PC-3 (cell line): ENCODE measurements at regions not wholly inside any gene's neighbourhood (a gene's known extent, or its start where the extent isn't known, plus 50 kb on each side); places are given as distances from the start of the nearest gene placed in this dataset.

ENCODE experiments used
- ATAC-seq: fragments of 200-7000 bp; cut with Tn5 transposase; 2 replicates; pipeline ENCODE4 v1.9.1; 2020; ENCODE audit warnings: mild to moderate bottlenecking, moderate library complexity
- BruUV-seq: library from RNA; stranded (reverse); fragments of 400-500 nt; replicated peaks from 2 replicates; lab custom pipeline; 2021; lab: Mats Ljungman, UMichigan
- CTCF ChIA-PET: fragments of 300-600 bp; sonication (Branson Sonifier 250); formaldehyde crosslinking; loops from one replicate; lab custom pipeline; 2022; ENCODE audit warnings: antibody characterized with exemption; lab: Charles Lee
- POLR2A ChIA-PET: fragments of 300-600 bp; sonication (Branson Sonifier 250); formaldehyde crosslinking; loops from one replicate; lab custom pipeline; 2022; ENCODE audit warnings: antibody characterized with exemption; ENCODE audit not compliant: unreplicated experiment; lab: Charles Lee
- DNase-seq: peaks from one replicate; pipeline ENCODE4 v3.0.0-alpha.2; 2015
- H2AFZ ChIP-seq: fragments of 300-600 bp; sonication (generic); 2 replicates; pipeline ENCODE4 v1.6.0; 2016; ENCODE audit warnings: antibody characterized with exemption, low read length
- H3F3A ChIP-seq: fragments of 300-600 bp; sonication (generic); one replicate; pipeline ENCODE4 v1.6.0; 2017; ENCODE audit warnings: antibody characterized with exemption, low read length, control low read depth, mild to moderate bottlenecking; ENCODE audit not compliant: unreplicated experiment
- H3K27ac ChIP-seq: fragments of 300-600 bp; sonication (generic); 2 replicates; pipeline ENCODE4 v1.5.1; 2016; ENCODE audit warnings: mild to moderate bottlenecking, low read length
- H3K27me3 ChIP-seq: fragments of 300-600 bp; sonication (generic); 2 replicates; pipeline ENCODE4 v1.6.1; 2016; ENCODE audit warnings: low read length, mixed read lengths
- H3K36me3 ChIP-seq: fragments of 300-600 bp; sonication (generic); 2 replicates; pipeline ENCODE4 v1.6.1; 2016; ENCODE audit warnings: low read depth, mixed run types, low read length, mixed read lengths
- H3K4me1 ChIP-seq: fragments of 300-600 bp; sonication (generic); 2 replicates; pipeline ENCODE4 v1.5.1; 2016; ENCODE audit warnings: low read length; ENCODE audit not compliant: insufficient read depth
- H3K4me2 ChIP-seq: fragments of 300-600 bp; sonication (generic); 2 replicates; pipeline ENCODE4 v1.6.0; 2016; ENCODE audit warnings: low read length
- H3K4me3 ChIP-seq: fragments of 300-600 bp; sonication (generic); 2 replicates; pipeline ENCODE4 v1.5.1; 2016; ENCODE audit warnings: mild to moderate bottlenecking, low read length, mixed read lengths
- H3K79me2 ChIP-seq: fragments of 300-600 bp; sonication (generic); 2 replicates; pipeline ENCODE4 v1.6.1; 2017; ENCODE audit warnings: low read length, mixed read lengths
- H3K9ac ChIP-seq: fragments of 300-600 bp; sonication (generic); 2 replicates; pipeline ENCODE4 v1.6.0; 2016; ENCODE audit warnings: mild to moderate bottlenecking, low read length
- H3K9me2 ChIP-seq: fragments of 300-600 bp; sonication (generic); replicated peaks from 2 replicates; pipeline ENCODE4 v1.6.1; 2016; ENCODE audit warnings: mixed run types, low read length, mixed read lengths
- H3K9me3 ChIP-seq: fragments of 300-600 bp; sonication (generic); 2 replicates; pipeline ENCODE4 v1.6.1; 2016; ENCODE audit warnings: low read length, mixed read lengths
- H4K20me1 ChIP-seq: fragments of 300-600 bp; sonication (generic); 2 replicates; pipeline ENCODE4 v1.6.1; 2016; ENCODE audit warnings: low read length, mixed read lengths
- EZH2 ChIP-seq: fragments of 300-600 bp; sonication (generic); IDR thresholded peaks from one replicate; pipeline ENCODE4 v1.6.1; 2017; ENCODE audit warnings: antibody characterized with exemption, mild to moderate bottlenecking, low read length; ENCODE audit not compliant: unreplicated experiment
- EZH2phosphoT487 ChIP-seq: fragments of 300-600 bp; sonication (generic); IDR thresholded peaks from 2 replicates; pipeline ENCODE4 v1.6.1; 2018; ENCODE audit warnings: mild to moderate bottlenecking, antibody characterized with exemption, low read length, borderline replicate concordance
- intact Hi-C: fragments of 100-400 bp; cut with micrococcal nuclease; formaldehyde crosslinking; loops from 2 replicates; pipeline ENCODE4 v1.9.0; 2023
- TF ChIP-seq, protein P1 (sequence below): fragments of 300-600 bp; sonication (generic); conservative IDR thresholded peaks from 2 replicates; pipeline ENCODE4 v1.5.1; 2017; ENCODE audit warnings: antibody characterized with exemption, low read depth, mild to moderate bottlenecking, low read length

- H4K20me1 ChIP-seq: no peaks in the 10 kb centered on the region
- ChIA-PET POLR2A (no interaction called here), CTCF (no interaction called here)
- H3K4me1 ChIP-seq: no peaks in the 10 kb centered on the region
- H2AFZ ChIP-seq: no peak overlapping the region
- H3K27ac ChIP-seq: no peak overlapping the region
- TF ChIP-seq EZH2phosphoT487: no peak
- TF ChIP-seq EZH2: no peak
- TF ChIP-seq, protein P1, sequence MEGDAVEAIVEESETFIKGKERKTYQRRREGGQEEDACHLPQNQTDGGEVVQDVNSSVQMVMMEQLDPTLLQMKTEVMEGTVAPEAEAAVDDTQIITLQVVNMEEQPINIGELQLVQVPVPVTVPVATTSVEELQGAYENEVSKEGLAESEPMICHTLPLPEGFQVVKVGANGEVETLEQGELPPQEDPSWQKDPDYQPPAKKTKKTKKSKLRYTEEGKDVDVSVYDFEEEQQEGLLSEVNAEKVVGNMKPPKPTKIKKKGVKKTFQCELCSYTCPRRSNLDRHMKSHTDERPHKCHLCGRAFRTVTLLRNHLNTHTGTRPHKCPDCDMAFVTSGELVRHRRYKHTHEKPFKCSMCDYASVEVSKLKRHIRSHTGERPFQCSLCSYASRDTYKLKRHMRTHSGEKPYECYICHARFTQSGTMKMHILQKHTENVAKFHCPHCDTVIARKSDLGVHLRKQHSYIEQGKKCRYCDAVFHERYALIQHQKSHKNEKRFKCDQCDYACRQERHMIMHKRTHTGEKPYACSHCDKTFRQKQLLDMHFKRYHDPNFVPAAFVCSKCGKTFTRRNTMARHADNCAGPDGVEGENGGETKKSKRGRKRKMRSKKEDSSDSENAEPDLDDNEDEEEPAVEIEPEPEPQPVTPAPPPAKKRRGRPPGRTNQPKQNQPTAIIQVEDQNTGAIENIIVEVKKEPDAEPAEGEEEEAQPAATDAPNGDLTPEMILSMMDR: no peak
- H3K4me3 ChIP-seq: no peak overlapping the region
- H3K9me3 ChIP-seq: no peaks in the 10 kb centered on the region
- H3K36me3 ChIP-seq: no peaks in the 10 kb centered on the region
- no peaks in the 10 kb centered on the region for H3F3A ChIP-seq
- H3K4me2 ChIP-seq: no peak overlapping the region
- intact Hi-C loops: no loop called here
- H3K79me2 ChIP-seq: no peaks in the 10 kb centered on the region
- H3K9me2 ChIP-seq: no peaks in the 10 kb centered on the region
- ATAC-seq: no peak
- no TSS peak for BruUV-seq
- peaks cover 26% of the 10 kb centered on the region for H3K27me3 ChIP-seq
- no peak for DNase-seq
- H3K9ac ChIP-seq: no peak overlapping the region
These were observed 145.5 kb upstream of the ARG1 start for GRCh38 chr6:131427434-131428058.

- no peak overlapping the region for H3K27ac ChIP-seq
- no peak overlapping the region for H3K4me2 ChIP-seq
- CTCF ChIA-PET: no interaction called here
- H2AFZ ChIP-seq: no peak overlapping the region
- no peaks in the 10 kb centered on the region for H3F3A ChIP-seq
- BruUV-seq: no TSS peak
- peaks cover 9% of the 10 kb centered on the region for H3K27me3 ChIP-seq
- H3K4me3 ChIP-seq: no peak overlapping the region
- no peaks in the 10 kb centered on the region for H3K36me3 ChIP-seq
- no peak for DNase-seq
- no peak for TF ChIP-seq EZH2phosphoT487
- no peak for TF ChIP-seq EZH2
- TF ChIP-seq, protein P1: no peak
- H3K79me2 ChIP-seq: no peaks in the 10 kb centered on the region
- H4K20me1 ChIP-seq: no peaks in the 10 kb centered on the region
- no peaks in the 10 kb centered on the region for H3K9me3 ChIP-seq
- H3K9ac ChIP-seq: no peak overlapping the region
- H3K9me2 ChIP-seq: no peaks in the 10 kb centered on the region
- POLR2A ChIA-PET: no interaction called here
- ATAC-seq: no peak
- intact Hi-C loops: no loop called here
- H3K4me1 ChIP-seq: no peaks in the 10 kb centered on the region
These were observed 142.5 kb upstream of the ARG1 start for GRCh38 chr6:131430531-131430930.

GRCh38 chr6:131431718-131432117 is 141.3 kb upstream of the ARG1 start:
- DNase-seq: no peak
- no peak for ATAC-seq
- intact Hi-C loops: no loop called here
- no peaks in the 10 kb centered on the region for H3K27me3 ChIP-seq
- POLR2A ChIA-PET: no interaction called here
- no peak overlapping the region for H3K27ac ChIP-seq
- H4K20me1 ChIP-seq: no peaks in the 10 kb centered on the region
- TF ChIP-seq EZH2phosphoT487: no peak
- TF ChIP-seq EZH2: no peak
- TF ChIP-seq, protein P1: no peak
- H3K4me1 ChIP-seq: no peaks in the 10 kb centered on the region
- H3K4me2 ChIP-seq: no peak overlapping the region
- no peaks in the 10 kb centered on the region for H3F3A ChIP-seq
- CTCF ChIA-PET: no interaction called here
- no peak overlapping the region for H2AFZ ChIP-seq
- H3K36me3 ChIP-seq: no peaks in the 10 kb centered on the region
- H3K9ac ChIP-seq: no peak overlapping the region
- no TSS peak for BruUV-seq
- no peak overlapping the region for H3K4me3 ChIP-seq
- H3K9me3 ChIP-seq: no peaks in the 10 kb centered on the region
- no peaks in the 10 kb centered on the region for H3K79me2 ChIP-seq
- H3K9me2 ChIP-seq: no peaks in the 10 kb centered on the region
